HL-60/S4 (cell line): ENCODE measurements at regions not wholly inside any gene's neighbourhood (a gene's known extent, or its start where the extent isn't known, plus 50 kb on each side); places are given as distances from the start of the nearest gene placed in this dataset.

ENCODE experiments used
- in situ Hi-C: fragments of 300-500 bp; cut with MboI; formaldehyde crosslinking; loops from 2 replicates; pipeline ENCODE4 v1.14.3; 2022; ENCODE audit warnings: low sequenced_read_pairs

- in situ Hi-C loops, result no loop called here
Measured at GRCh38 chr20:52592567-52592966, 379.6 kb upstream of the TSHZ2 start.

- in situ Hi-C loops, result no loop called here
Measured at GRCh38 chr20:52590100-52590499, 382.1 kb upstream of the TSHZ2 start.

- in situ Hi-C loops, result no loop called here
Measured at GRCh38 chr20:52589251-52589812, 382.8 kb upstream of the TSHZ2 start.

- in situ Hi-C loops, result no loop called here
Measured at GRCh38 chr20:52586660-52587059, 385.5 kb upstream of the TSHZ2 start.

- in situ Hi-C loops, result no loop called here
Measured at GRCh38 chr20:52585333-52585732, 386.8 kb upstream of the TSHZ2 start.

GRCh38 chr20:52578559-52578958, 387.0 kb upstream of the ZFP64 start:
- in situ Hi-C loops, result no loop called here

- in situ Hi-C loops, result no loop called here
Measured at GRCh38 chr20:52577696-52578095, 386.1 kb upstream of the ZFP64 start.

- in situ Hi-C loops, result no loop called here
Measured at GRCh38 chr20:52572687-52573086, 381.1 kb upstream of the ZFP64 start.

GRCh38 chr20:52569201-52569600, 377.6 kb upstream of the ZFP64 start:
- in situ Hi-C loops, result no loop called here

GRCh38 chr20:52565614-52566013, 374.0 kb upstream of the ZFP64 start:
- in situ Hi-C loops, result no loop called here

- in situ Hi-C loops, result no loop called here
Measured at GRCh38 chr20:52564594-52564993, 373.0 kb upstream of the ZFP64 start.

GRCh38 chr20:52552181-52552872, 360.7 kb upstream of the ZFP64 start:
- in situ Hi-C loops, result no loop called here

GRCh38 chr20:52542131-52542530, 350.6 kb upstream of the ZFP64 start:
- in situ Hi-C loops, result no loop called here

- in situ Hi-C loops, result no loop called here
Measured at GRCh38 chr20:52540509-52540908, 348.9 kb upstream of the ZFP64 start.

- in situ Hi-C loops, result no loop called here
Measured at GRCh38 chr20:52539891-52540290, 348.3 kb upstream of the ZFP64 start.

- in situ Hi-C loops, result no loop called here
Measured at GRCh38 chr20:52536841-52537400, 345.3 kb upstream of the ZFP64 start.

- in situ Hi-C loops, result no loop called here
Measured at GRCh38 chr20:52536040-52536439, 344.5 kb upstream of the ZFP64 start.

GRCh38 chr20:52534616-52535015, 343.0 kb upstream of the ZFP64 start:
- in situ Hi-C loops, result no loop called here

- in situ Hi-C loops, result no loop called here
Measured at GRCh38 chr20:52533401-52533800, 341.8 kb upstream of the ZFP64 start.

- in situ Hi-C loops, result no loop called here
Measured at GRCh38 chr20:52532674-52533073, 341.1 kb upstream of the ZFP64 start.

- in situ Hi-C loops, result no loop called here
Measured at GRCh38 chr20:52530571-52530970, 339.0 kb upstream of the ZFP64 start.

- in situ Hi-C loops, result no loop called here
Measured at GRCh38 chr20:52529826-52530225, 338.2 kb upstream of the ZFP64 start.

- in situ Hi-C loops, result no loop called here
Measured at GRCh38 chr20:52524861-52525260, 333.3 kb upstream of the ZFP64 start.
